Ovary (tissue), 7 donors: ENCODE measurements at regions not wholly inside any gene's neighbourhood (a gene's known extent, or its start where the extent isn't known, plus 50 kb on each side); places are given as distances from the start of the nearest gene placed in this dataset.

ENCODE experiments used
- DNase-seq, 5 donors: peaks; one replicate each; pipeline ENCODE4 v3.0.0-alpha.2; 2019 to 2020
- H3K27ac ChIP-seq, 2 donors: fragments of 200-600 bp; one replicate each; pipeline versions ENCODE4 v1.5.1 to v1.8.0; 2019 to 2022
- H3K27me3 ChIP-seq: fragments of 200-600 bp; one replicate; pipeline ENCODE4 v1.8.0; 2022
- H3K36me3 ChIP-seq: fragments of 200-600 bp; sonication (generic); one replicate; pipeline ENCODE4 v1.5.1; 2019
- H3K4me1 ChIP-seq: one replicate; pipeline ENCODE4 v1.8.1; 2013; ENCODE audit warnings: mild to moderate bottlenecking, moderate library complexity; ENCODE audit not compliant: insufficient read depth
- H3K4me3 ChIP-seq: fragments of 200-600 bp; sonication (generic); one replicate; pipeline ENCODE4 v1.5.1; 2017
- H3K9me3 ChIP-seq, 2 donors: fragments of 200-600 bp in 1 of 2; sonication (generic) in 1 of 2; one replicate each; pipeline versions ENCODE4 v1.5.1 to v1.8.1; 2013 to 2019; ENCODE audit warnings: mild to moderate bottlenecking in 1 of 2, moderate library complexity in 1 of 2
- EP300 ChIP-seq: sonication (generic); formaldehyde crosslinking; IDR thresholded peaks from one replicate; pipeline ENCODE4 v1.6.1; 2017; ENCODE audit warnings: antibody characterized with exemption
- POLR2A ChIP-seq: fragments of 450-650 bp; IDR thresholded peaks from one replicate; pipeline ENCODE4 v1.6.1; 2017; ENCODE audit warnings: antibody characterized with exemption, mild to moderate bottlenecking, moderate library complexity
- WGBS, 3 donors: extraction: QIAGEN DNeasy Blood & Tissue Kit in 1 of 3; methylation state at CpG; one replicate each; pipeline versions ENCODE4 v1.1.5 to v1.1.7; 2013 to 2017; 5-methylcytosine and 5-hydroxymethylcytosine counted together
- intact Hi-C, 4 donors: fragments of 100-400 bp; cut with DNase I; formaldehyde crosslinking; loops; one replicate each; pipeline versions ENCODE4 v1.11.0 to v1.15.1; 2022 to 2023
- TF ChIP-seq, protein P1 (sequence below), 3 donors: fragments of 450-650 bp in 2 of 3; fragments of 200-600 bp in 1 of 3; IDR thresholded peaks; one replicate each; pipeline versions ENCODE4 v1.5.1 to v1.8.0; 2016 to 2022; ENCODE audit warnings: antibody characterized with exemption in 3 of 3, mild to moderate bottlenecking in 1 of 3
- donor health status: DM: no; HTN: no; CAD: no; lungs with moderate emphysema.
- donor health status: DM: no; HTN: no; CAD: no.
- donor health status: Bipolar disorder and iron deficiency.
- donor health status: DM: no; HTN: no; CAD: no.
- donor health status: DM: yes; HTN: yes; CAD: no.

DNA sequence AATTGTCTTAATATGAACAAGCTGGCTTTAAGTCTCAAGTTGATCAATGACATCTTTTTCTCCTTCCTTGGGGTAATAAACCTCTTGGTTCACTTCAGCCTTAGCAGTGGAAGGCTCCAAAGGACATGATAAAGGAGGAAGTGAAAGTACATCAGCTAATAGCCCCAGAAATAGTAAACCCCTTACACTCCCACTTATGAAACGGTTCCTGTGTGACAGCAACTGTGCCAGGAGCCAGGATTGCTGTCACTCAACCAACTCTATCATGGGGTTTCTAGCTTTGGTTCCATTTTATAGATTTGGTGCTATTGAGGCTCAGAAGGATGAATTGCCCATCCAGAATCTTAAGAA, 216.7 kb downstream of the ABHD5 start:
- no peaks in the 10 kb centered on the region for H3K9me3 ChIP-seq
- H3K4me1 ChIP-seq: no peaks in the 10 kb centered on the region
- no peaks in the 10 kb centered on the region for H3K36me3 ChIP-seq
- TF ChIP-seq EP300: no peak
- TF ChIP-seq POLR2A: no peak
- TF ChIP-seq, protein P1, sequence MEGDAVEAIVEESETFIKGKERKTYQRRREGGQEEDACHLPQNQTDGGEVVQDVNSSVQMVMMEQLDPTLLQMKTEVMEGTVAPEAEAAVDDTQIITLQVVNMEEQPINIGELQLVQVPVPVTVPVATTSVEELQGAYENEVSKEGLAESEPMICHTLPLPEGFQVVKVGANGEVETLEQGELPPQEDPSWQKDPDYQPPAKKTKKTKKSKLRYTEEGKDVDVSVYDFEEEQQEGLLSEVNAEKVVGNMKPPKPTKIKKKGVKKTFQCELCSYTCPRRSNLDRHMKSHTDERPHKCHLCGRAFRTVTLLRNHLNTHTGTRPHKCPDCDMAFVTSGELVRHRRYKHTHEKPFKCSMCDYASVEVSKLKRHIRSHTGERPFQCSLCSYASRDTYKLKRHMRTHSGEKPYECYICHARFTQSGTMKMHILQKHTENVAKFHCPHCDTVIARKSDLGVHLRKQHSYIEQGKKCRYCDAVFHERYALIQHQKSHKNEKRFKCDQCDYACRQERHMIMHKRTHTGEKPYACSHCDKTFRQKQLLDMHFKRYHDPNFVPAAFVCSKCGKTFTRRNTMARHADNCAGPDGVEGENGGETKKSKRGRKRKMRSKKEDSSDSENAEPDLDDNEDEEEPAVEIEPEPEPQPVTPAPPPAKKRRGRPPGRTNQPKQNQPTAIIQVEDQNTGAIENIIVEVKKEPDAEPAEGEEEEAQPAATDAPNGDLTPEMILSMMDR (IDR thresholded peaks at IDR 0.05): no peak
- no peak overlapping the region for H3K27ac ChIP-seq
- intact Hi-C loops: no loop called here
- 35 to 44% (median 43%) methylated on average over 1 of the region's 1 CpG for WGBS, 3 donors
- H3K27me3 ChIP-seq: no peaks in the 10 kb centered on the region
- no peak for DNase-seq
- H3K4me3 ChIP-seq: no peak overlapping the region

DNA sequence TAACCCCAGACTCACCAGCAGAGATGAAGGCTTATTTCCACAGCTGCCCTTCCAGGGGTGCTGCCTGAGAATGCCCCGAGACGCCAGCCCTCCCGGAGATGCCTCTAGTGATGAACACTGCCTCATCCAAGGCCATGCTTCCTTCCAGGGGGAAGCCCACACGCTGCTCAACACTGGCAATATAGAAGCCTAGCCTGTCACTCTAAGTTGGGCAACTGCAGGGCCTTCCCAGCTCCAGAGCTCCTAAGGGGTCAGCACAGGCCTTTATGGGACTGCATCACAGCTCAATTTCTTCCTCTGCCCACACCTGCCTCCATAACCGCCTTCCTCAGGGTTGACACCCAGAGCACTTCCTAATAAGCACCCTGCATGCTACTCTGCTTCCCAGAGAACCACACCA, 217.7 kb downstream of the ABHD5 start:
- WGBS, 3 donors: 84 to 93% (median 89%) methylated on average over 5 of the region's 5 CpGs
- no peaks in the 10 kb centered on the region for H3K36me3 ChIP-seq
- DNase-seq: no peak
- H3K9me3 ChIP-seq: no peaks in the 10 kb centered on the region
- no peaks in the 10 kb centered on the region for H3K27me3 ChIP-seq
- intact Hi-C loops: no loop called here
- H3K4me3 ChIP-seq: no peak overlapping the region
- TF ChIP-seq, protein P1 (IDR thresholded peaks at IDR 0.05): no peak
- TF ChIP-seq POLR2A (no peak), EP300 (no peak)
- H3K27ac ChIP-seq: no peak overlapping the region
- H3K4me1 ChIP-seq: no peaks in the 10 kb centered on the region

DNA sequence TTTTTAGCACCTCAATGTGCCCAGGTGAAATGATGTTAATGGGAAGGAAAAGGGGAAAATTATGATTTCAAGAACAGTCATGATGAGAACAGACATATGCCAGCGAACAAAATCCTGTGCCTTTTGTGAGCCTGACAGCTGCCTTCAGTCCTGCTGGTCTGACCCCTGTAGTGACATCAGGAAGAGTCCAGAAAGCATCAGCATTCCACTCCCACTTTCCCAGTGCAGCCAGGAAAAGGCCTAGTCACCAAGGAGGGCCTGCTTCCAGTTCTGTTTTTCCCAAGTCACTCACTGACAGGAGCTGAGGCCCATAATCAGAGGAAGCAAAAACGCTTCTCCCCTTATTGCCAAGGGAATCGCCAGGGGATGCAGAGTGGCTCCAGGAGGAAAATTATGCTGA, 218.4 kb downstream of the ABHD5 start:
- intact Hi-C loops: no loop called here
- Histone ChIP-seq H3K27ac (no peak overlapping the region), H3K4me1 (no peaks in the 10 kb centered on the region), H3K9me3 (no peaks in the 10 kb centered on the region), H3K27me3 (no peaks in the 10 kb centered on the region), H3K4me3 (no peak overlapping the region), H3K36me3 (no peaks in the 10 kb centered on the region)
- no peak for TF ChIP-seq EP300
- TF ChIP-seq, protein P1 (IDR thresholded peaks at IDR 0.05): no peak
- no peak for TF ChIP-seq POLR2A
- DNase-seq: no peak
- 70 to 81% (median 75%) methylated on average over 3 of the region's 3 CpGs for WGBS, 3 donors

DNA sequence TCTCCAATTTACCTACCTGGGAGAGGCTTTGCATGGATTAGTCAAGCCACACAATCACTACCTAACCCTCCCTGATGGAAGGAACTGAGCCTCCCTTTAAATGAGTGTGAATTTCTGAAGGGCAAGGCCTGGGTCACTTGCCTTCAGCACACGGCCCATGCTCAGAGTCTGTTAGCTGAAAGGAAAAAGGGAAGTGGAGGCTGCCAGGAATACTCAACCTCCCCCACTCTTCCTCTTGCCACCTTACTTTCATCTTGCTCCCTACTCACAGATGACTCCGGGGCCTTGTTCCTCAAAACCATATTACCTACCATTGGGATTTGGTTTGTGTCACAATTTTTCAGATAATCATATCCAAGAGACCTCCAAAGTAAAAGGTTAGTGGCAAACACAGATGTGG, 220.0 kb downstream of the ABHD5 start:
- H3K27me3 ChIP-seq: no peaks in the 10 kb centered on the region
- no peak for DNase-seq
- no peaks in the 10 kb centered on the region for H3K9me3 ChIP-seq
- no peak overlapping the region for H3K4me3 ChIP-seq
- TF ChIP-seq, protein P1 (IDR thresholded peaks at IDR 0.05): no peak
- TF ChIP-seq POLR2A (no peak), EP300 (no peak)
- no peaks in the 10 kb centered on the region for H3K4me1 ChIP-seq
- WGBS, 3 donors: 64 to 76% (median 74%) methylated on average over 2 of the region's 2 CpGs
- intact Hi-C loops: no loop called here
- no peak overlapping the region for H3K27ac ChIP-seq
- no peaks in the 10 kb centered on the region for H3K36me3 ChIP-seq
